ENCODE measurements at regions not wholly inside any gene's neighbourhood (a gene's known extent, or its start where the extent isn't known, plus 50 kb on each side); places are given as distances from the start of the nearest gene placed in this dataset.

DNA sequence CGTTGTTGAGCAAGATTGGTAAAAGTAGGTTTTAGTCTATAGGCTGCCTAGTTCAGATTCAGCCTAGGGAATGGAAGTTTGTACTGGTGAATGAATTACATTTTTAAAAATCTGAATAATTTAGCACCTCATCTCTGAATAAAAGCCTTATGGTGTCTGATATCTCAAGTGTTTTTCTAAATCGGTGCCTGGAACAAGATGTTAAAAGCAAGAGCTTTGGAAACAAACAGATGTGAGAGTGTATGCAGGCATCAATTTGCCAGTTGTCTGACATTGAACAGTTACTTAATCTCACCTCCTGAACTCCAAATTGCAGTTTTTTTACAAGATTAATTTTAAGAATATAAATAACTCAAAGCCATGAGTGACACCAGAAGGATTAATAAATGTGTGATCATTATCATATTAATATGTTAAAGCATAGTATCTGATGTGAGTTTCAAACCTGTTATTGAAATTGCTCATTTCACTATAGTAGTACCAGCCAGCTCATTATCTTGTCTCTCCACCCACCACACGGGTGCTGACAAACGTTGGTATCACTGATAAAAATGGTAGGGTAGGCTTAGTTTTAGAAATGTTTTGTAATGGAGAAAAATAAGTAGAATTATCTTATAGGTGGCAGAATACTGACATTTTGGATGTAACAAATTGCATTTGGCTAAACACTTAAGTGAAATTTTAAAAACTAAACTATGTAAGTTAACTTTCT is 157.3 kb downstream of the FAM83B start:
- in situ Hi-C loops (cut with MboI; ENCODE audit: low sequenced_read_pairs in 4 of 4) (no loop called here), intact Hi-C loops (cut with DNase I; ENCODE audit: low total_unique reads) (no loop called here)
- Histone ChIP-seq H3K4me1 (no peaks in the 10 kb centered on the region), H3K27ac (no peak overlapping the region), H3K36me3 (no peaks in the 10 kb centered on the region), H3K4me3 (no peak overlapping the region), H3K9me3 (no peaks in the 10 kb centered on the region), H3K27me3 (no peaks in the 10 kb centered on the region)
- DNase-seq: no peak
- ATAC-seq: no peak
- TF ChIP-seq, protein P1, sequence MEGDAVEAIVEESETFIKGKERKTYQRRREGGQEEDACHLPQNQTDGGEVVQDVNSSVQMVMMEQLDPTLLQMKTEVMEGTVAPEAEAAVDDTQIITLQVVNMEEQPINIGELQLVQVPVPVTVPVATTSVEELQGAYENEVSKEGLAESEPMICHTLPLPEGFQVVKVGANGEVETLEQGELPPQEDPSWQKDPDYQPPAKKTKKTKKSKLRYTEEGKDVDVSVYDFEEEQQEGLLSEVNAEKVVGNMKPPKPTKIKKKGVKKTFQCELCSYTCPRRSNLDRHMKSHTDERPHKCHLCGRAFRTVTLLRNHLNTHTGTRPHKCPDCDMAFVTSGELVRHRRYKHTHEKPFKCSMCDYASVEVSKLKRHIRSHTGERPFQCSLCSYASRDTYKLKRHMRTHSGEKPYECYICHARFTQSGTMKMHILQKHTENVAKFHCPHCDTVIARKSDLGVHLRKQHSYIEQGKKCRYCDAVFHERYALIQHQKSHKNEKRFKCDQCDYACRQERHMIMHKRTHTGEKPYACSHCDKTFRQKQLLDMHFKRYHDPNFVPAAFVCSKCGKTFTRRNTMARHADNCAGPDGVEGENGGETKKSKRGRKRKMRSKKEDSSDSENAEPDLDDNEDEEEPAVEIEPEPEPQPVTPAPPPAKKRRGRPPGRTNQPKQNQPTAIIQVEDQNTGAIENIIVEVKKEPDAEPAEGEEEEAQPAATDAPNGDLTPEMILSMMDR (IDR thresholded peaks at IDR 0.05 in 4 of 5, conservative IDR thresholded peaks at IDR 0.05 in 1 of 5): no peak
- TF ChIP-seq POLR2A (IDR thresholded peaks at IDR 0.05): no peak

DNA sequence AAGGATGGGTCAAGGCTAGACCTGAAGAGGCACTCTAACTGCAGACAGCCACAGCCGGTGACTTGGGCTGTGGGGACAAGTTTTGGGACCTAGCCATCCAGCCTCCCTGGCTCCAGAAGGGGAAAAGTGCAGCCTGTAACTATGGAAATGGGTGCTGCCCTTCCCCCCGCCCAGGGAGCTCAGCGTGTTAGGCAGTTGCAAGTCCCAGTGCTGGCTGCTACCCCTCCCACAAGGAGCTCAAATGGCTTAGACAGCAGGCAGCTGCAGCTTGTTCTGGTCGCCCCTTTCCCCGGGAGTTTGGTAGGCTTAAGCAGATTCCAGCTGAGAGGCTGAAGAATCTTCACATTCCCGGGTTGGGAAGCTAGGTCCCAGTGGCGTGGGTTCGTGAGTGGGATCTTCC is 162.6 kb downstream of the FAM83B start:
- in situ Hi-C loops (cut with MboI; ENCODE audit: low sequenced_read_pairs in 4 of 4): no loop called here
- no peak for ATAC-seq
- intact Hi-C loops (cut with DNase I; ENCODE audit: low total_unique reads): no loop called here

DNA sequence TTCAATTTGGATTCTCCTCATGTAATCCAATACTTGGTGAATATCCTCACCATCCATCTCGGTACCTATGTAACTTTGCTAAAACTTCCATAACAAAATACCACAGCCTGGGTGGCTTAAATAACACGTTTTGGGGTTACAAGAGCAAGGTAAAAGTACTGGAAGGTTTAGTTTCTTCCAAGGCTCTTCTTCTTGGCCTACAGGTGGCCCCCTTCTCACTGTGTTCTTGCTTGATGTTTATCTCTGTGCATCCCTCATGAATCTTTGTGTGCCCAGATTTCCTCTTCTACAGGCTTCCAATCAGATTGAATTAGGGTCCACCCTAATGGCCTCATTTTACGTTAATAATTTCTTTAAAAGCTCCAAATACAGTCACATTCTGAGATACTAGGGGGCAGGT is 163.3 kb upstream of the HCRTR2 start:
- no peaks in the 10 kb centered on the region for H3K9me3 ChIP-seq
- peaks cover 15 to 19% of the 10 kb centered on the region in 2 donors for H3K4me1 ChIP-seq
- no peaks in the 10 kb centered on the region for H3K36me3 ChIP-seq
- ATAC-seq (no peak), DNase-seq (no peak)
- no peak overlapping the region for H3K27ac ChIP-seq
- in situ Hi-C loops (cut with MboI; ENCODE audit: low sequenced_read_pairs in 4 of 4) (no loop called here), intact Hi-C loops (cut with DNase I; ENCODE audit: low total_unique reads) (no loop called here)
- H3K27me3 ChIP-seq: no peaks in the 10 kb centered on the region
- no peak overlapping the region for H3K4me3 ChIP-seq
- TF ChIP-seq POLR2A (IDR thresholded peaks at IDR 0.05): no peak
- TF ChIP-seq, protein P1 (IDR thresholded peaks at IDR 0.05 in 4 of 5, conservative IDR thresholded peaks at IDR 0.05 in 1 of 5): no peak

More for the DNA sequence above, 162.6 kb downstream of the FAM83B start:
- Histone ChIP-seq H3K27me3 (no peaks in the 10 kb centered on the region), H3K4me1 (peaks cover 9% of the 10 kb centered on the region in 2 donors), H3K9me3 (no peaks in the 10 kb centered on the region), H3K27ac (no peak overlapping the region), H3K36me3 (no peaks in the 10 kb centered on the region), H3K4me3 (no peak overlapping the region)
- TF ChIP-seq POLR2A (IDR thresholded peaks at IDR 0.05): no peak
- TF ChIP-seq, protein P1 (IDR thresholded peaks at IDR 0.05 in 4 of 5, conservative IDR thresholded peaks at IDR 0.05 in 1 of 5): no peak
- DNase-seq: no peak

DNA sequence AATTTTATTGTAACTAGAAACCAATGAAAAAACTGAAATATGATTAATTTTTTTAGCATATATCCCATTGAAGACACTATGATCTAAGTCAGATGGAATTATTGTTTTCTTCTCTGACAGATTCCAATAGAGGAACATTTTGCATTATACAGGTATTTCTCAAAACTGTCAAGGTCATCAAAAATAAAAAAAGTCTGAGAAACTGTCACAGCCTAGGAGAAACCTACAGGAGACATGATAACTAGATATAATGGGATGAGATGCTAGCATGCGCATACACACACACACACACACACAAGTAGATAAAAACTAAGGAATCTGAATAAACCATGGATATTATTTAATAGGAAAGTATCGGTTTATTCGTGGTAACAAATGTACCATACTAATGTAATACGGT is 161.9 kb upstream of the HCRTR2 start:
- Histone ChIP-seq H3K27ac (no peak overlapping the region), H3K9me3 (no peaks in the 10 kb centered on the region), H3K27me3 (no peaks in the 10 kb centered on the region), H3K4me1 (peaks cover 15 to 19% of the 10 kb centered on the region in 2 donors), H3K4me3 (no peak overlapping the region), H3K36me3 (no peaks in the 10 kb centered on the region)
- DNase-seq (no peak), ATAC-seq (no peak)
- in situ Hi-C loops (cut with MboI; ENCODE audit: low sequenced_read_pairs in 4 of 4): no loop called here
- intact Hi-C loops (cut with DNase I; ENCODE audit: low total_unique reads): no loop called here
- TF ChIP-seq, protein P1 (IDR thresholded peaks at IDR 0.05 in 4 of 5, conservative IDR thresholded peaks at IDR 0.05 in 1 of 5): no peak

Data from gastrocnemius medialis (tissue), 4 donors.